ENCODE measurements at regions not wholly inside any gene's neighbourhood (a gene's known extent, or its start where the extent isn't known, plus 50 kb on each side); places are given as distances from the start of the nearest gene placed in this dataset.
"Not testable (repeated sequence)": the region's sequence is repeated elsewhere in the genome, so short reads cannot be mapped to it uniquely, and the experiment has no call there.

DNA sequence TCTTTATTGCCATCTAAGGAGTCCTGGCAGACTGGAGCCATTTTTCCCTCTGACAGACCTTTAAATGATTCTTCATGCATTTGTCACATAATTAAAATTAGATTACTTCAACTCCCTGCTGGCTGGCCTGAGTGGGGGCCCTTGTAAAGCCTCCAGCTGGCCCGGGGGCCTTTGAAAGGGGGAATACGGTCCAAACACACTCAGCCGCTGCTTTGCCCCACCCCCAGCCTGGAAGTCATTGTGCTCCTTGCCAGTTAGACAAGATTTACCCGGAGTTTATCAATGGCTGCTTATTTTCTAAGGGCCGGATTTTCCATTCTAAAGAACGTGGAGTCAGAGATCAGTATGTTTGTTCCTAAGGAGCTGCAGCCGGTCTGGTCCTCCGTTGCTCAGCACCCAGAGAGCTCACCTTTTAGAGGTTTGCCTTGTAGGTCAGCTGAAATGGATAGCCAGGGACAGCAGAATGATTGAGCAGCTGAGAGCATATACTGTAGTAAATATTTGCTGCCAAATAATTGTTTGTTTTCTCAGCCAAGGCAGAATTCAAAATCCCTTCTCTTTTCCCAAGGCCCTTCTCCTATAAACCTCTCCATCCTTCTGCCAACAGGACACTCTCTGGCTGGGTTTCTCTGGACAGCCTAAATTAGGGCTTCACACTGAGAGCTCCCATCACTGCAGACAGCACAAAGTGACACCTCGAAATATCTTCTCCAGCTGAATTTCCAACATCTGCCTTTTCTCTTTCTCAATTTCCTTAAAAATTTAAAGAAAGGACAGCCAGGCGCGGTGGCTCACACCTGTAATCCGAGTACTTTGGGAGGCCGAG lies 68.4 kb upstream of the RBM24 start:
- no peak overlapping the region for H3K4me3 ChIP-seq (ENCODE audit: low read depth, low read length)
- no peak for DNase-seq (ENCODE audit: low read depth)
- TF ChIP-seq MYC (IDR thresholded peaks at IDR 0.05; ENCODE audit: low read depth, low read length) (no peak), POLR2A (IDR thresholded peaks at IDR 0.05; ENCODE audit: extremely low read depth, insufficient read length) (no peak)
- TF ChIP-seq, protein P1, sequence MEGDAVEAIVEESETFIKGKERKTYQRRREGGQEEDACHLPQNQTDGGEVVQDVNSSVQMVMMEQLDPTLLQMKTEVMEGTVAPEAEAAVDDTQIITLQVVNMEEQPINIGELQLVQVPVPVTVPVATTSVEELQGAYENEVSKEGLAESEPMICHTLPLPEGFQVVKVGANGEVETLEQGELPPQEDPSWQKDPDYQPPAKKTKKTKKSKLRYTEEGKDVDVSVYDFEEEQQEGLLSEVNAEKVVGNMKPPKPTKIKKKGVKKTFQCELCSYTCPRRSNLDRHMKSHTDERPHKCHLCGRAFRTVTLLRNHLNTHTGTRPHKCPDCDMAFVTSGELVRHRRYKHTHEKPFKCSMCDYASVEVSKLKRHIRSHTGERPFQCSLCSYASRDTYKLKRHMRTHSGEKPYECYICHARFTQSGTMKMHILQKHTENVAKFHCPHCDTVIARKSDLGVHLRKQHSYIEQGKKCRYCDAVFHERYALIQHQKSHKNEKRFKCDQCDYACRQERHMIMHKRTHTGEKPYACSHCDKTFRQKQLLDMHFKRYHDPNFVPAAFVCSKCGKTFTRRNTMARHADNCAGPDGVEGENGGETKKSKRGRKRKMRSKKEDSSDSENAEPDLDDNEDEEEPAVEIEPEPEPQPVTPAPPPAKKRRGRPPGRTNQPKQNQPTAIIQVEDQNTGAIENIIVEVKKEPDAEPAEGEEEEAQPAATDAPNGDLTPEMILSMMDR (IDR thresholded peaks at IDR 0.05; ENCODE audit: low read depth, low read length), result no peak
- TF ChIP-seq, protein P2, sequence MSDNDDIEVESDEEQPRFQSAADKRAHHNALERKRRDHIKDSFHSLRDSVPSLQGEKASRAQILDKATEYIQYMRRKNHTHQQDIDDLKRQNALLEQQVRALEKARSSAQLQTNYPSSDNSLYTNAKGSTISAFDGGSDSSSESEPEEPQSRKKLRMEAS (IDR thresholded peaks at IDR 0.05; ENCODE audit: low read depth, low read length), result no peak

DNA sequence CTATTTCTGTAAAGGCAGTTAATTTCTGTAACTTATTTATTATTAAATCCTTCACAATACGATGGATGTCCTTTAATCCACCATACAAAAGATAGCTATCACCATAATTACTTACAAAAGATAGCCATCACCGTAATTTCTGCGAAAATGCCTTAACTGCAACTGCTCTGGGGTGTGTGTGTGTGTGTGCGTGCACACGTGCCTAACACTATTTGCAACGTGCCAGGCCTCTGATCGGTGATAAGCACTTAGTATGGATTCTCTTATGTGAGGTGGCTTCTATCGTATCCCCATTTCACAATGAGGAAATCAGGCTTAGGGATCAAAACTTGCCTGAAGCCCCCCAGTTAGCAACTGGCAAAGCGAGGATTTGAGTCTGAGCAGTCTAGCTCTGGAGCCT lies 67.1 kb upstream of the RBM24 start:
- TF ChIP-seq POLR2A (IDR thresholded peaks at IDR 0.05; ENCODE audit: extremely low read depth, insufficient read length), result no peak
- no peak for DNase-seq (ENCODE audit: low read depth)
- no peak overlapping the region for H3K4me3 ChIP-seq (ENCODE audit: low read depth, low read length)

DNA sequence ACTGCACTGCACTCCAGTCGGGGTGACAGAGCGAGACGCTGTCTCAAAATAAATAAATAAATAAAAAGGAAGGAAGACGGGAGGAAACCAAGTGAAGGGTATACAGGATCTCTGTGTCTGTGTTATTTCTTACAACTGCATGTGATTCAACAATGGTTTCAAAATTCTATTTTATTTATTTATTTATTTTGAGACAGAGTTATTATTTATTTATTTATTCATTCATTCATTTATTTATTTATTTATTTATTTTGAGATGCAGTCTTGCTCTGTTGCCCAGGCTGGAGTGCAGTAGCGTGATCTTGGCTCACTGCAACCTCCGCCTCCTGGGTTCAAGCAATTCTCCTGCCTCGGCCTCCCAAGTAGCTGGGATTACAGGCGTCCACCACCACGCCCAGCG lies 64.2 kb upstream of the RBM24 start:
- H3K4me3 ChIP-seq (ENCODE audit: low read depth, low read length); DNase-seq (ENCODE audit: low read depth): not testable (repeated sequence)

DNA sequence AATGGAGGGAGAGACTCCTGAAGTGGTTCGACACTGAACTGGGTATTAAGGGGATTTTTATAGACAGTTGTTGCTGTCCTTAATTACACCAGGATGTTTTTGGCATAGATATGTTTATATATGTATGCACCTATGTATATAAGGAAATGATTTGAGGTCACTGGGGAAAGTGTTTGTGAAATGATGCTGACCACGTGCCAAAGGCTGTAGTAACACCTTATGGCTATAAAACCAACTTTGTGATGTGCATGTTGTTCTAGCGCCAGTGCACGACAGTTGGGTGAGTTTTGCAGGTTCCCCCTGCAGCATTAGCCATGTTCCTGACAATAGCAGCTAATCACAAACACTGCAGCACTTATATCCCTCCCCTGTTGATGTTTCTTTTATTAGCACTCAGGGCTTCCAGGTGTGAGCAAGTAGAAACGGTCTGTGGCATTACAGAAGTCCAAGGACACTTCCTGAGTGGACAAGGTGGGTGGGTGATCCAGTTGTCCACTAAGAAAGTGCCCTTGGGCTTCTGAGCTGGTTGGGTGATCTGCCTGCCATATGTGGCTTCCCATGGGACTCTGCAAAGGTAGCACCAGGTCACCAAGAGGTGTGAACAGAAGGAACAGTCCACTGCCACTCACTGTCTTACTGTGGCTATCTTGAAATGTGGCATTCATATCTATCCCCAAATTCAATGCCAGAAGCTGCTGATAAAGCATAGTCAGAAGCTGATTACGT lies 63.0 kb upstream of the RBM24 start:
- TF ChIP-seq POLR2A (IDR thresholded peaks at IDR 0.05; ENCODE audit: extremely low read depth, insufficient read length) (no peak), MYC (IDR thresholded peaks at IDR 0.05; ENCODE audit: low read depth, low read length) (no peak)
- TF ChIP-seq, protein P1 (IDR thresholded peaks at IDR 0.05; ENCODE audit: low read depth, low read length), result no peak
- TF ChIP-seq, protein P2 (IDR thresholded peaks at IDR 0.05; ENCODE audit: low read depth, low read length), result no peak
- no peak overlapping the region for H3K4me3 ChIP-seq (ENCODE audit: low read depth, low read length)
- DNase-seq (ENCODE audit: low read depth), result no peak

DNA sequence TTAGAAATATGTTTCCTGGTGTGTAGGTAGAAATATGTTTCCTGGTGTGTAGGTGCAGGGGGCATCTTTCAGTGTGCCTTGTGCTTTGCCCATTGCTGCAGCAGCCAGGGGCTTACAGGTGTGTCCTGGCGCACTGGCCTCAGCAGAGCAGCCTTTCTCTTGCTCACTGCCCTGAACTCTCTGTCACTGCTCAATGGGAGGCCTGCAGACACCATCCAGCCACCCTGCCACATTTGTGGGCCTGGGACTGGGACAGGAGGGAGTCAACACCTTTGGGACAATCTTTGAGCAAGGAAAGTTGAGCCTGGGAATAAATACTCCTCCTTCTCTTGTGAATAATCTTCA lies 62.4 kb upstream of the RBM24 start:
- DNase-seq (ENCODE audit: low read depth), result no peak
- TF ChIP-seq, protein P2 (IDR thresholded peaks at IDR 0.05; ENCODE audit: low read depth, low read length), result no peak
- TF ChIP-seq POLR2A (IDR thresholded peaks at IDR 0.05; ENCODE audit: extremely low read depth, insufficient read length), result no peak
- TF ChIP-seq MYC (IDR thresholded peaks at IDR 0.05; ENCODE audit: low read depth, low read length), result no peak
- TF ChIP-seq, protein P1 (IDR thresholded peaks at IDR 0.05; ENCODE audit: low read depth, low read length), result no peak
- no peak overlapping the region for H3K4me3 ChIP-seq (ENCODE audit: low read depth, low read length)

DNA sequence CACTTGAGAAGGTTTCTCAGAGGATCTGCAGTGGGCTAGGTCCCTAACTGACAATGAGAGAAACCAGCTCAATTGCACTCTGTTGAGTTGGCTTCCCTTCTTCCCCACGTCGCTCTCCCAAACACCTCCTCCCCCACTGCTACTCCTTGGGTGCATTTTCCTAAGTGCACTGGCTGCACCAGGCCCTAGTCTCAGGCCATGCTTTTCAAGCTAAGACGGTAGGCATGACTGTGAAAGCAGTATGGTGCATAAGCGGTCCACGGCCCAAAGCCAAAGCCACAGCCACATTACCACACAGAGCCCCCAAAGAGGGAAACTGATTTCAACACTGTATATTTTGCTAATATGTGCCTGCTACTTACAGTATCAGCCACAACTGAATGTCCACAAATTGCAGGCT lies 62.1 kb upstream of the RBM24 start:
- TF ChIP-seq MYC (IDR thresholded peaks at IDR 0.05; ENCODE audit: low read depth, low read length) (no peak), POLR2A (IDR thresholded peaks at IDR 0.05; ENCODE audit: extremely low read depth, insufficient read length) (no peak)
- TF ChIP-seq, protein P1 (IDR thresholded peaks at IDR 0.05; ENCODE audit: low read depth, low read length), result no peak
- TF ChIP-seq, protein P2 (IDR thresholded peaks at IDR 0.05; ENCODE audit: low read depth, low read length), result no peak
- no peak overlapping the region for H3K4me3 ChIP-seq (ENCODE audit: low read depth, low read length)
- DNase-seq (ENCODE audit: low read depth), result no peak

Measured in NB4 (cell line).